Muscle of leg (tissue), 3 donors: ENCODE measurements at regions not wholly inside any gene's neighbourhood (a gene's known extent, or its start where the extent isn't known, plus 50 kb on each side); places are given as distances from the start of the nearest gene placed in this dataset.
A peak's percentile ranks its signal among the peaks of the same experiment; 100 is the strongest.

Experiments used
- DNase-seq: peaks from one replicate; pipeline ENCODE4 v3.0.0; 2013
- H3K27ac ChIP-seq: one replicate; pipeline ENCODE4 v1.5.1; 2013; ENCODE audit warnings: mild to moderate bottlenecking, low read length, control low read depth
- H3K27me3 ChIP-seq: one replicate; pipeline ENCODE4 v1.6.1; 2013; ENCODE audit warnings: low read length; ENCODE audit not compliant: control insufficient read depth, insufficient read depth
- H3K36me3 ChIP-seq: one replicate; pipeline ENCODE4 v1.6.1; 2013; ENCODE audit warnings: low read length; ENCODE audit not compliant: control insufficient read depth, insufficient read depth
- H3K4me1 ChIP-seq: one replicate; pipeline ENCODE4 v1.6.1; 2013; ENCODE audit warnings: low read length; ENCODE audit not compliant: control insufficient read depth, insufficient read depth
- H3K4me3 ChIP-seq: one replicate; pipeline ENCODE4 v1.5.1; 2013; ENCODE audit warnings: low read length, control low read depth
- H3K9me3 ChIP-seq: replicated peaks from 2 replicates; pipeline ENCODE4 v1.6.1; 2013; ENCODE audit warnings: low read depth, low read length; ENCODE audit not compliant: control insufficient read depth
- WGBS: methylation state at CpG from one replicate; pipeline ENCODE4 v1.1.5; 2013; ENCODE audit warnings: missing lambda C conversion rate; ENCODE audit not compliant: insufficient coverage; 5-methylcytosine and 5-hydroxymethylcytosine counted together

DNA sequence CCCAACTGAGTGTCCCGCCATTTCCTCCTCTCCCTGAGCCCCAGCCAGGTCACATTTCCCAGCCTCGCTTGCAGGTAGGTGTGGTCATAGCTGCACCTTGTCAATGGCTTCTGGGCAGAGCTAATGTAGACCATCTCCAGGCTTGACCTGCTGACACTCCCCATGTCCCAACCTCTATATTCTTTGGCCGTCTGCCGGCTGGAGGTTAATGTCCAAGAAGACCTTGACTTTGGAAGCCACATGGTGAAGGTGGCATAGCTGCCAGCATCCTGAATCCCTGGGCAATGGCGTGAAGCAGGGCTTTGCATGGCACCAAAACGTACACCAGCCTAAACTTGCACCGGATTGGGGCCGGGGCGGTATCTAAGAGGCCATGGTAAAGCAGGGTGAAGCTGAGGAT is 88.3 kb downstream of the SPP2 start:
- 87% methylated on average over 5 of the region's 9 CpGs for WGBS
- Histone ChIP-seq H3K36me3 (no peaks in the 10 kb centered on the region), H3K9me3 (no peaks in the 10 kb centered on the region), H3K4me3 (no peak overlapping the region), H3K4me1 (no peaks in the 10 kb centered on the region), H3K27me3 (peaks cover 4% of the 10 kb centered on the region), H3K27ac (no peak overlapping the region)
- DNase-seq: no peak

DNA sequence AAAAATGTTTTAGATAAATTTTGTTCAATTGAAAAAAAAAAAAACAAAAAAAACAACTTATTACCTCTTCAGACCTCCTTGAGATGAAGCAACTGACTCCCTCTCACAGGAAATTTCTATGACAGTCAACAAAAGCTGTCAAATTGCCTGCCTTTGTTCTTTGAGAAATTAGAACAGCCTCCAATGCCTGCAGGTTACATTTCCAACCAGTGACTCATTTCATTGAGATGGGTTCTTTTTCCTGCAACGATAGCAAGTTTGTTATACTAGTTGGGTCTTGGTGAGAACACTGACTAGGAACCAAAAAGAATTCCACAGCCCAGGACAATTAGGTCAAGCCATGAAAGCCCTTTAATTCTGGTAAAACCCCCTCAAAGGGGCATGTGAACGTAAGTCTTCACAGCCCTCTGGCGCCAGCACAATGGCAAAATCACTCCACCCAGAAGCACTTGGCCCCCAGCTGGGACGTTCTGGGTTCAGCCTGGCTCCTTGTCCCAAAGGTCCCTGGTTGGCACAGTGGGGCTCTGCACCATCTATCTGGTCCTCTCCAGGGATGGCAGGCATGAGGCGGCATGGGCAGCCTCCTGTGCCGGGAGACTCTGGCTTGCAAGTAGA is 87.0 kb downstream of the SPP2 start:
- DNase-seq: no peak
- Histone ChIP-seq H3K27ac (no peak overlapping the region), H3K4me1 (no peaks in the 10 kb centered on the region), H3K9me3 (no peaks in the 10 kb centered on the region), H3K27me3 (peaks cover 4% of the 10 kb centered on the region), H3K36me3 (no peaks in the 10 kb centered on the region), H3K4me3 (no peak overlapping the region)
- 82% methylated on average over 3 of the region's 6 CpGs for WGBS

DNA sequence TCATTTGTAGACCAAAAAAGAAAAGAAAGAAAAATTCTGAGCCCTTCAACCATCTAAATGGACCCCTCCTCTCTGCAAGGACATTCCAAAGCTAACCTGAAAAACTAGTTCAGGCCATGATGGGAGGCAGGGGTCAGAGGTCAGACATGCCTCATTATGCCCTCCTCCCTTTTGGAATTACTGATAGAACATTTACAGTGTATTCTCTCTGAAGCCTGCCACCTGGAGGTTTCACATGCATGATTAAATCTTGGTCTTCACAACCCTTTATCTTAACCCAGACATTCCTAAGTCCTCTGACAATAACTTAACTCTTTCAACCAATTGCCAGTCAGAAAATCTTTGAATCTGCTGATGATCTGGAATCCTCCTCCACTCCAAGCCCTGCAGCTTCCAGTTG is 86.0 kb downstream of the SPP2 start:
- H3K4me1 ChIP-seq: no peaks in the 10 kb centered on the region
- no peak for DNase-seq

DNA sequence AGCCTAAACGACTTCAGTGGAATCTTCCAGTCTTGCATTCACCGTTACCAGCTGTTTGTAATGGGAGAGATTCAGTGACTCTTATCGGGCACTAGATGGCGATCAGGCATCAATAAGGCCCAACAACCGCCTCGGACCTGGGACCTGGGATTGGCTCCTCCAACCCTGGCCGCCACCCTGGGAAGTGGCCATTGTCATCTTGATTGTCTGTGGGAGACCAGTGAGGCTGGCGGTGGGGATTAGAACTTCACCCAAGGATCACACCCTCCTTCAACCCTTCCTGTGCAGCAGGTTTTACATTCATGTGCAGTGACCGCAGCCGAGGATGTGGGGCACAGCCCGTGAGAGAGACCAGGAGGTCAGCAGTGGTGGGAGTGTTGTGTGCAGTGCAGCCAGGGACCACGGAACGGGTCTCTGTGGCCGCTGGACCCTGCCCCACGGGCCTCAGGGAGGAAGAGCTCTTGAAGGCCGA is 85.3 kb downstream of the SPP2 start:
- Histone ChIP-seq H3K4me1 (no peaks in the 10 kb centered on the region), H3K27me3 (peaks cover 7% of the 10 kb centered on the region), H3K4me3 (no peak overlapping the region), H3K9me3 (no peaks in the 10 kb centered on the region), H3K36me3 (no peaks in the 10 kb centered on the region), H3K27ac (no peak overlapping the region)
- DNase-seq: peak; percentile 71
- WGBS: 26% methylated on average over 14 of the region's 16 CpGs

More for the DNA sequence above, 86.0 kb downstream of the SPP2 start:
- Histone ChIP-seq H3K4me3 (no peak overlapping the region), H3K27ac (no peak overlapping the region), H3K9me3 (no peaks in the 10 kb centered on the region), H3K36me3 (no peaks in the 10 kb centered on the region), H3K27me3 (peaks cover 4% of the 10 kb centered on the region)

DNA sequence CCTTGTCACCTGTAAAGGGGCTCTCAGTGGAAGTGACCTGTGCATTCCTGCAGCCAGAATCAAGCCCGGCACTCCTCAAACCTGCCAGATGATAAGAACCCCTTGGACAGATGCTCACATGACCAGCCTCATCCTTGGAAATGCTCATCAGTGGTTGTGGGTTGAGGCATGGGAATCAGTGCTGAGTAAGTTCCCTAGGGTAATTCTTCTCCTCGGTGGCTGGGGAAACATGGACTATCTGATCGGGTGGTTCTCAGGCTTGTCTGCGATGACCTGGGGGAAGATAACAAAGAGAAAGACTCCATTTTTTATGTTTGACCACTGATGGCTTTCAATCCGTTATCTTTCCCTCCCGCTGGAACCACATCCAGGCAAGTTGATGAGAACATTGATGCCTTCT is 84.0 kb downstream of the SPP2 start:
- Histone ChIP-seq H3K36me3 (no peaks in the 10 kb centered on the region), H3K27ac (no peak overlapping the region), H3K4me1 (no peaks in the 10 kb centered on the region), H3K27me3 (peaks cover 7% of the 10 kb centered on the region), H3K4me3 (no peak overlapping the region), H3K9me3 (no peaks in the 10 kb centered on the region)
- WGBS: 93% methylated on average over 2 of the region's 6 CpGs
- no peak for DNase-seq

DNA sequence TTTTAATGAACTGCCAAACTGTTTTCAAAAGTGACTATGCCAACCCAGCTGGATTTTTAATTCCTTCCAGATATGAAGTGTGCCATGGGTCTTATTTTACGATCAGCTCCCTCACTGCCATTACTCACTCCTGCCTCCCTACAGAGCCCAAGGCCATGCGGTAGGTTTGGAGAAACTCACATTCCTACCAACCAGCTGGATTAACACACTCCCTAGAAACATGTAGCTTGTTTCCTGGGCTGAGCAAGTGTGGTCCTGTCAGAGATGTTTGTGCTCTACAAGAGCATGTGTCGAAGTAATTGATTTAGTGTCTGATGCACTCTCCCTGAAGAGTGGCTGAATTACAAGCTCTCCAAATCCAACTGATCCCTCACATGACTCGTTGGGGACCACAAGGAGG is 82.5 kb downstream of the SPP2 start:
- WGBS: 60% methylated on average over 1 of the region's 4 CpGs
- H3K9me3 ChIP-seq: no peaks in the 10 kb centered on the region
- peaks cover 9% of the 10 kb centered on the region for H3K27me3 ChIP-seq
- no peaks in the 10 kb centered on the region for H3K4me1 ChIP-seq
- H3K27ac ChIP-seq: no peak overlapping the region
- H3K36me3 ChIP-seq: no peaks in the 10 kb centered on the region
- no peak overlapping the region for H3K4me3 ChIP-seq
- no peak for DNase-seq

DNA sequence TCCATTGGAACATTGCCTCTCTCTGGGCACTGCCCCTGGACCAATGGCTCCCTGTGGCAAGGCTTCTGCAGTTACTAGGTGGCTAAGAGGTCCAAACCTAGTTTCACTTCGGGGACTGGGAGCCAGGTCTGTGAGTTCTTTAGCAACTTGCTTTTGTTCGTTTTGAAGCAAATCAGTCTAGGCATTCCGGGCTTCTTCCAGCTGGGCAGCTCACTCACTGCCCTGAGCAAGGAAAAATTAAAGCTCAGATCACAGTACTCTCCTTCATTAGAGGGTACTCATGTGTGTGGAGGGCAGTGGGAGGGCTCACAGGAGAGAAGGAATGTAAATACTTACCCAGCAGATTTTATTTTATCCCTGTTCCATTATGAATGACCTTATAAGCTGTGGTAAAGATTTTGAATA is 80.3 kb downstream of the SPP2 start:
- H3K4me3 ChIP-seq: no peak overlapping the region
- WGBS: 50% methylated on average over 2 of the region's 3 CpGs
- no peaks in the 10 kb centered on the region for H3K36me3 ChIP-seq
- peaks cover 9% of the 10 kb centered on the region for H3K27me3 ChIP-seq
- H3K27ac ChIP-seq: no peak overlapping the region
- H3K9me3 ChIP-seq: no peaks in the 10 kb centered on the region
- no peaks in the 10 kb centered on the region for H3K4me1 ChIP-seq
- no peak for DNase-seq

DNA sequence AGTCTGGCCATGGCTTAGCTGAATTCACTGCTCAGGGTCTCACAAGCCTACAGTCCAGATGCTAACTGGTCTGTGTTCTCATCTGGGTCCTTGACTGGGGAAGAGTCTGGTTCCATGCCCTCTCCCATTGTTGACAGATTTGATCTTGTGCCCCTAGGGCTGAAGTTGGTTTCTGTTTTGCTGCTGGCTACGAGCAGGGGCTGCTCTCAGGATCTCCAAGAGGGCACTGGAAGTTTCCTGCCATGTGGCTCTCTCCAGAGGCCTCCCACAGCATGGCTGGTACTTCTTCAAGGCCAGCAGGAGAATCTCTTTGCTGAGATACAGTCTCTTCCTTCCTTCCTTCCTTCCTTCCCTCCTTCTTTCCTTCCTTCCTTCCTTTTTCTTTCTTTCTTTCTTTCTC is 78.1 kb downstream of the SPP2 start:
- no peaks in the 10 kb centered on the region for H3K4me1 ChIP-seq
- H3K9me3 ChIP-seq: no peaks in the 10 kb centered on the region
- H3K4me3 ChIP-seq: no peak overlapping the region
- no peak overlapping the region for H3K27ac ChIP-seq
- 40% methylated on average over 1 of the region's 1 CpG for WGBS
- no peaks in the 10 kb centered on the region for H3K36me3 ChIP-seq
- H3K27me3 ChIP-seq: peaks cover 7% of the 10 kb centered on the region
- no peak for DNase-seq
